ENCODE measurements at regions not wholly inside any gene's neighbourhood (a gene's known extent, or its start where the extent isn't known, plus 50 kb on each side); places are given as distances from the start of the nearest gene placed in this dataset.

DNA sequence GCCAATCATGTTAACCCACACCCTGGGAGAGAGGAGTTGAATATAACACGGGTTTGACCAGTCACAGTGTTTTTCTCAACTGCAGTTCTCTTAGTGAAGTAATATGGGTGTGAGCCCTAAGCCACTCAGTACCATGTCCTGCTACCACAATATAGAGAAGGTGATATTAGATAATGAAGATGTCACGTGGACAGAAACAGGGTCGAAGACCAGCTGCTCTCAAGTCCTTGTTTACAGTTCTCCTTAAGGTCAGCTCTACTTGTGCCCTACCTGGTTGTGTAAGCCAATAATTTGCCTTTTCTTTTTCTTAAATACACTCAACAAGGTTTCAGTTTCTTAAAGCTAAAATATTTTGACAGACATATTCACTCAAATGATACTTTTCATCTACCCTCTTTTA is 128.3 kb upstream of the POT1 start:
- TF ChIP-seq, protein P1, sequence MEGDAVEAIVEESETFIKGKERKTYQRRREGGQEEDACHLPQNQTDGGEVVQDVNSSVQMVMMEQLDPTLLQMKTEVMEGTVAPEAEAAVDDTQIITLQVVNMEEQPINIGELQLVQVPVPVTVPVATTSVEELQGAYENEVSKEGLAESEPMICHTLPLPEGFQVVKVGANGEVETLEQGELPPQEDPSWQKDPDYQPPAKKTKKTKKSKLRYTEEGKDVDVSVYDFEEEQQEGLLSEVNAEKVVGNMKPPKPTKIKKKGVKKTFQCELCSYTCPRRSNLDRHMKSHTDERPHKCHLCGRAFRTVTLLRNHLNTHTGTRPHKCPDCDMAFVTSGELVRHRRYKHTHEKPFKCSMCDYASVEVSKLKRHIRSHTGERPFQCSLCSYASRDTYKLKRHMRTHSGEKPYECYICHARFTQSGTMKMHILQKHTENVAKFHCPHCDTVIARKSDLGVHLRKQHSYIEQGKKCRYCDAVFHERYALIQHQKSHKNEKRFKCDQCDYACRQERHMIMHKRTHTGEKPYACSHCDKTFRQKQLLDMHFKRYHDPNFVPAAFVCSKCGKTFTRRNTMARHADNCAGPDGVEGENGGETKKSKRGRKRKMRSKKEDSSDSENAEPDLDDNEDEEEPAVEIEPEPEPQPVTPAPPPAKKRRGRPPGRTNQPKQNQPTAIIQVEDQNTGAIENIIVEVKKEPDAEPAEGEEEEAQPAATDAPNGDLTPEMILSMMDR (IDR thresholded peaks at IDR 0.05), result no peak
- no peak for TF ChIP-seq ZFX (IDR thresholded peaks at IDR 0.05; ENCODE audit: borderline replicate concordance)
